Endothelial cell of umbilical vein (primary cell): ENCODE measurements at regions not wholly inside any gene's neighbourhood (a gene's known extent, or its start where the extent isn't known, plus 50 kb on each side); places are given as distances from the start of the nearest gene placed in this dataset.

Source experiments
- BruUV-seq: library from RNA; stranded (reverse); fragments of 400-500 nt; replicated peaks from 2 replicates; lab custom pipeline; 2021; lab: Mats Ljungman, UMichigan
- CTCF ChIA-PET: fragments of 300-600, 350-600 bp; sonication (Branson Sonifier 250); formaldehyde crosslinking; loops from one replicate; lab custom pipeline; 2021; ENCODE audit warnings: antibody characterized with exemption, inconsistent platforms; lab: Charles Lee
- POLR2A ChIA-PET: fragments of 300-600, 350-600 bp; sonication (Branson Sonifier 250); formaldehyde crosslinking; loops from one replicate; lab custom pipeline; 2021; ENCODE audit warnings: antibody characterized with exemption, inconsistent platforms; lab: Charles Lee
- DNase-seq: peaks from one replicate; pipeline ENCODE4 v3.0.0-alpha.2; 2011; ENCODE audit warnings: low read depth, low spot score
- FAIRE-seq: peaks from 2 replicates; lab custom pipeline; 2011; peaks lifted over from hg19 to GRCh38; lab: Jason Lieb, UNC
- H2AFZ ChIP-seq: 2 replicates; pipeline ENCODE4 v1.6.0; 2012; ENCODE audit warnings: low read depth, low read length, control low read depth, inconsistent platforms
- H3K27ac ChIP-seq: 2 replicates; pipeline ENCODE4 v1.5.1; 2011; ENCODE audit warnings: low read depth, mild to moderate bottlenecking, control low read depth, low read length, moderate library complexity; ENCODE audit not compliant: insufficient read depth
- H3K27me3 ChIP-seq, 2 experiments: 2 replicates each; pipeline versions ENCODE4 v1.6.0 to v1.6.1; 2011; ENCODE audit warnings: low read length in 2 of 2, mixed read lengths in 1 of 2; ENCODE audit not compliant: control insufficient read depth in 2 of 2, insufficient read depth in 2 of 2
- H3K36me3 ChIP-seq, 2 experiments: 2 replicates in 1 of 2; 3 replicates in 1 of 2; pipeline ENCODE4 v1.5.1; 2011; ENCODE audit warnings: low read length in 2 of 2, mild to moderate bottlenecking in 1 of 2, moderate library complexity in 1 of 2; ENCODE audit not compliant: control insufficient read depth in 2 of 2, insufficient read depth in 2 of 2; ENCODE audit errors: extremely low read depth in 1 of 2
- H3K4me1 ChIP-seq: 3 replicates; pipeline ENCODE4 v1.5.1; 2011; ENCODE audit warnings: mild to moderate bottlenecking, low read length; ENCODE audit not compliant: control insufficient read depth, insufficient read depth; ENCODE audit errors: extremely low read depth
- H3K4me2 ChIP-seq: 2 replicates; pipeline ENCODE4 v1.6.1; 2011; ENCODE audit warnings: low read length, control low read depth, mixed read lengths; ENCODE audit not compliant: insufficient read depth
- H3K4me3 ChIP-seq, 3 experiments: fragments of 200-600 bp in 1 of 3; sonication (generic), shearing (Covaris generic) in 1 of 3; replicated peaks in 1 of 3; 2 replicates each; pipeline ENCODE4 v1.5.1; 2011 to 2016; ENCODE audit warnings: control low read depth in 3 of 3, low read length in 3 of 3, mild to moderate bottlenecking in 2 of 3, inconsistent platforms in 1 of 3, low read depth in 1 of 3, moderate library complexity in 1 of 3; ENCODE audit not compliant: insufficient read depth in 1 of 3
- H3K79me2 ChIP-seq: 2 replicates; pipeline ENCODE4 v1.6.0; 2012; ENCODE audit warnings: low read length, inconsistent platforms; ENCODE audit not compliant: control insufficient read depth, insufficient read depth
- H3K9ac ChIP-seq: replicated peaks from 2 replicates; pipeline ENCODE3; 2011; ENCODE audit warnings: low read length, control low read depth; ENCODE audit not compliant: insufficient read depth; ENCODE audit errors: extremely low read depth
- H3K9me1 ChIP-seq: replicated peaks from 3 replicates; pipeline ENCODE4 v1.6.0; 2011; ENCODE audit warnings: mild to moderate bottlenecking, low read length; ENCODE audit not compliant: control insufficient read depth, insufficient read depth; ENCODE audit errors: extremely low read depth
- H3K9me3 ChIP-seq: replicated peaks from 2 replicates; pipeline ENCODE4 v1.5.1; 2012; ENCODE audit warnings: low read length, inconsistent platforms; ENCODE audit not compliant: control insufficient read depth, insufficient read depth
- H4K20me1 ChIP-seq: replicated peaks from 2 replicates; pipeline ENCODE3; 2011; ENCODE audit warnings: mild to moderate bottlenecking, low read length; ENCODE audit not compliant: control insufficient read depth, insufficient read depth; ENCODE audit errors: extremely low read depth
- EZH2 ChIP-seq: IDR thresholded peaks from 2 replicates; pipeline ENCODE4 v1.6.1; 2012; ENCODE audit warnings: borderline replicate concordance, low read depth, mild to moderate bottlenecking, moderate library complexity, low read length, inconsistent platforms; ENCODE audit not compliant: severe bottlenecking
- FOS ChIP-seq: IDR thresholded peaks from 2 replicates; pipeline ENCODE4 v1.6.1; 2011; ENCODE audit warnings: mild to moderate bottlenecking, low read length, moderate library complexity, borderline replicate concordance; ENCODE audit not compliant: insufficient read depth
- GATA2 ChIP-seq: IDR thresholded peaks from 2 replicates; pipeline ENCODE4 v1.7.0; 2011; ENCODE audit warnings: low read depth, mild to moderate bottlenecking, moderate library complexity, mixed read lengths, low read length; ENCODE audit not compliant: insufficient read length, insufficient read depth
- JUN ChIP-seq: IDR thresholded peaks from 2 replicates; pipeline ENCODE4 v1.6.1; 2011; ENCODE audit warnings: borderline replicate concordance, low read depth; ENCODE audit not compliant: insufficient read length, insufficient read depth
- MYC ChIP-seq: IDR thresholded peaks from one replicate; pipeline ENCODE4 v1.6.1; 2011; ENCODE audit warnings: mild to moderate bottlenecking, low read depth, low read length
- POLR2A ChIP-seq: IDR thresholded peaks from 2 replicates; pipeline ENCODE4 v1.6.1; 2012; ENCODE audit warnings: low read depth, mild to moderate bottlenecking, control low read depth, low read length
- POLR2AphosphoS5 ChIP-seq: IDR thresholded peaks from 2 replicates; pipeline ENCODE4 v1.6.1; 2012; ENCODE audit warnings: low read depth, mild to moderate bottlenecking, control low read depth, low read length, moderate library complexity; ENCODE audit not compliant: insufficient read depth
- dilution Hi-C: fragments of 300-500 bp; cut with MboI; formaldehyde crosslinking; loops from one replicate; pipeline ENCODE4 v1.15.0; 2019; ENCODE audit warnings: low sequenced_read_pairs; ENCODE audit not compliant: extremely low pct_ligation_motif_present
- intact Hi-C: fragments of 100-400 bp; cut with micrococcal nuclease; formaldehyde crosslinking; loops from one replicate; pipeline ENCODE4 v1.10.0; 2022
- TF ChIP-seq, protein P1 (sequence below), 2 donors: IDR thresholded peaks; 1 replicate in 1 of 2; 2 replicates in 1 of 2; pipeline ENCODE4 v1.5.1; 2011; ENCODE audit warnings: low read length in 2 of 2, mild to moderate bottlenecking in 2 of 2, moderate library complexity in 2 of 2, control low read depth in 1 of 2, inconsistent platforms in 1 of 2, low read depth in 1 of 2; ENCODE audit not compliant: insufficient read depth in 1 of 2; ENCODE audit errors: extremely low read depth in 1 of 2
- TF ChIP-seq, protein P2 (sequence below): IDR thresholded peaks from 2 replicates; pipeline ENCODE4 v1.6.1; 2011; ENCODE audit not compliant: insufficient read depth, insufficient read length

DNA sequence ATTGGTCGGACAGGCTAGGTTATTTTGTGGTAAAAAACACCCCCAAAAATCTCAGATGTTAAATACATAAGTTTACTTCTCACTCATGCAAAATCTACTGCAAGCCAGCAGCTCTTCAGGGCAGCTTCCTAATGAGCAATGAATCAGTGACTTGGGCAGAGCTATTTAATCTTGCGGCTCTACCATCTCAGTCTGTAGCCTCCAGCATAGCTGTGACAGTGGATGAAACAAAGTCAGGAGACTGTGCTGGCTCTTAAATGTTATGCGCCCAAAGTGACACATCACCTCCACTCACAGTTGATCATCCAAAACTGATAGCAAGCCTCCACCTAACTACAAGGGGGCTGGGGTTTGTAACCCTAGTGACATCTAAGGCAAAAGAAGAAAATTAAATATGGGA lies 571.9 kb downstream of the METTL4 start:
- H3K4me1 ChIP-seq = no peaks in the 10 kb centered on the region
- TF ChIP-seq, protein P1, sequence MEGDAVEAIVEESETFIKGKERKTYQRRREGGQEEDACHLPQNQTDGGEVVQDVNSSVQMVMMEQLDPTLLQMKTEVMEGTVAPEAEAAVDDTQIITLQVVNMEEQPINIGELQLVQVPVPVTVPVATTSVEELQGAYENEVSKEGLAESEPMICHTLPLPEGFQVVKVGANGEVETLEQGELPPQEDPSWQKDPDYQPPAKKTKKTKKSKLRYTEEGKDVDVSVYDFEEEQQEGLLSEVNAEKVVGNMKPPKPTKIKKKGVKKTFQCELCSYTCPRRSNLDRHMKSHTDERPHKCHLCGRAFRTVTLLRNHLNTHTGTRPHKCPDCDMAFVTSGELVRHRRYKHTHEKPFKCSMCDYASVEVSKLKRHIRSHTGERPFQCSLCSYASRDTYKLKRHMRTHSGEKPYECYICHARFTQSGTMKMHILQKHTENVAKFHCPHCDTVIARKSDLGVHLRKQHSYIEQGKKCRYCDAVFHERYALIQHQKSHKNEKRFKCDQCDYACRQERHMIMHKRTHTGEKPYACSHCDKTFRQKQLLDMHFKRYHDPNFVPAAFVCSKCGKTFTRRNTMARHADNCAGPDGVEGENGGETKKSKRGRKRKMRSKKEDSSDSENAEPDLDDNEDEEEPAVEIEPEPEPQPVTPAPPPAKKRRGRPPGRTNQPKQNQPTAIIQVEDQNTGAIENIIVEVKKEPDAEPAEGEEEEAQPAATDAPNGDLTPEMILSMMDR (IDR thresholded peaks at IDR 0.05; ENCODE audit: extremely low read depth in 1 of 2, insufficient read depth in 1 of 2, low read depth in 1 of 2, low read length in 2 of 2) = no peak
- TF ChIP-seq EZH2 (no peak), MYC (no peak), POLR2A (no peak), GATA2 (no peak), POLR2AphosphoS5 (no peak), FOS (no peak), JUN (no peak)
- TF ChIP-seq, protein P2, sequence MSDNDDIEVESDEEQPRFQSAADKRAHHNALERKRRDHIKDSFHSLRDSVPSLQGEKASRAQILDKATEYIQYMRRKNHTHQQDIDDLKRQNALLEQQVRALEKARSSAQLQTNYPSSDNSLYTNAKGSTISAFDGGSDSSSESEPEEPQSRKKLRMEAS = no peak
- H3K9me3 ChIP-seq = no peaks in the 10 kb centered on the region
- ChIA-PET POLR2A (no interaction called here), CTCF (no interaction called here)
- FAIRE-seq (no peak), DNase-seq (no peak)
- H3K79me2 ChIP-seq = no peaks in the 10 kb centered on the region
- no TSS peak for BruUV-seq
- H3K27me3 ChIP-seq = no peaks in the 10 kb centered on the region
- H3K4me3 ChIP-seq = no peak overlapping the region
- H3K9ac ChIP-seq = no peak overlapping the region
- no peak overlapping the region for H2AFZ ChIP-seq
- intact Hi-C loops = no loop called here
- no peaks in the 10 kb centered on the region for H3K36me3 ChIP-seq
- dilution Hi-C loops = no loop called here
- no peak overlapping the region for H3K4me2 ChIP-seq
- H3K9me1 ChIP-seq = no peaks in the 10 kb centered on the region
- H4K20me1 ChIP-seq = no peaks in the 10 kb centered on the region
- no peak overlapping the region for H3K27ac ChIP-seq
